ENCODE measurements at regions not wholly inside any gene's neighbourhood (a gene's known extent, or its start where the extent isn't known, plus 50 kb on each side); places are given as distances from the start of the nearest gene placed in this dataset.

GRCh38 chr5:153147891-153148623, 342.4 kb upstream of the GRIA1 start:
- DNase-seq, result no peak

DNA sequence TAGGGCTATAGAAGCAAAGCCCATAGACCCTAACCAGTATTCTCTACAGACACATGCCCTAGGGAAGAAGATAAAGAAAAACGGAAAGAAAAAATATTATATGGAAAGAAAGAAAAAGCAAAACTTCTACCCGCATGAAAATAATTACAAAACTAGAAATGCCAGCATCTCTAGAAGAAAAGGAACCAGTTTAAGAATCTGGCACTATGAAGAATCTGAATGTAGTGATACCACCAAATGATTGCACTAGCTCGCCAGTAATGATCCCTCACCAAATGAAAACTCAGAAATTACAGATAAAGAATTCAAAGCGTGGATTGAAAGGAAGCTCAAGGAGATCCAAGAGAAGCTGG, 341.9 kb upstream of the GRIA1 start:
- no peak for DNase-seq

DNA sequence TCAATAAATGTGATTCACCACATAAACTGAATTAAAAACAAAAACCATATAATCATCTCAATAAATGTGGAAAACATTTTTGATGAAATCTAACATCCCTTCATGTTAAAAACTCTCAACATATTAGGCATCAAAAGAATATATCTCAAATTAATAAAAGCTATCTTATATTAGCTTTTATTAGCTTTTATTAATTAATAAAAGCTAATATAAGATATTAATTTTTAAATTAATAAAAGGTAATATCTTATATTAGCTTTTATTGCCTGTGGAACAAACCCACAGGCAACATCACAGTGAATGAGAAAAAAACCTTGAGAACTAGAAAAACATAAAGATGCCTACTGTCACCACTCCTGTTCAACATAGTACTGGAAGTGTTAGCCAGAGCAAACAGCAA, 338.9 kb upstream of the GRIA1 start:
- no peak for DNase-seq

- DNase-seq, result no peak
These were observed 337.4 kb upstream of the GRIA1 start for GRCh38 chr5:153153086-153153485.

GRCh38 chr5:153157156-153157555, 333.3 kb upstream of the GRIA1 start:
- DNase-seq, result no peak

DNA sequence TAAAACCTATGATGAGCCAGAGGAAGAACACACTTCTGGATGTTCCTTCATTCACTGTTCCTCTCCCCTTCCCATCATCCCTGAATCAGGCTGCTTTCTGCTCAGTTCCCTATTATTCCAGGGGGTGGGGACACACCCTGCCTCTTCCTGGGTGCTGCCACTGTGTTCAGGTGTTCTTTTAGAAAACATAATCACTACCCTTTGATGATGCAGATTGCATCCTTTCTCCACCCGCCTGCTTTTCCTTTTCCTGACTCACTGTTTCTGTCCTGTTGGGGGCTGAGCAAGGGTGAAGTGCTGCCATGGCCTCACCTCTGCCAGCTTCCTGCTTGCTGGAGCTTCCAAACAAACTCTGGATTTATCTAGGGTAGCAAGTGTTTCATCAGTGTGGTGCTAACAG, 331.9 kb upstream of the GRIA1 start:
- no peak for DNase-seq

- no peak for DNase-seq
These were observed 330.9 kb upstream of the GRIA1 start for GRCh38 chr5:153159616-153160015.

GRCh38 chr5:153168241-153168640, 322.2 kb upstream of the GRIA1 start:
- DNase-seq, result no peak

DNA sequence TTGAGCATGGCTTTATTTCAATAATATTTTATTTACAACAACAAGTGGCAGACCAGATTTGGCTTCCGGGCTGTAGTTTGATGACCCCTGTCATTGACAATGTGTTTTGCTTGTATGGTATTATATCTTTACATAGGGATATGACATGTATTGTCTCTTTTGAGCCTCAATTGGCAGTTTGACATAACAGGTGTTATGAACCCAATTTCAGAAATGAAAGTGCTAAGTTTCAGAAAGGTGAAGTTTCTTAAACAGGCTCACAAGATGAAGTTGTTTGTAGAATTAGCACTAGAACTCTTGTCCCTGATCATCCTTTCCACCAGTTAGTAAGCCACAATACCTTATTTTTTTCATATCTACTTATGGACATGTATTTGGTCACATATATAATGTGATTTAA, 303.0 kb upstream of the GRIA1 start:
- no peak for DNase-seq

DNA sequence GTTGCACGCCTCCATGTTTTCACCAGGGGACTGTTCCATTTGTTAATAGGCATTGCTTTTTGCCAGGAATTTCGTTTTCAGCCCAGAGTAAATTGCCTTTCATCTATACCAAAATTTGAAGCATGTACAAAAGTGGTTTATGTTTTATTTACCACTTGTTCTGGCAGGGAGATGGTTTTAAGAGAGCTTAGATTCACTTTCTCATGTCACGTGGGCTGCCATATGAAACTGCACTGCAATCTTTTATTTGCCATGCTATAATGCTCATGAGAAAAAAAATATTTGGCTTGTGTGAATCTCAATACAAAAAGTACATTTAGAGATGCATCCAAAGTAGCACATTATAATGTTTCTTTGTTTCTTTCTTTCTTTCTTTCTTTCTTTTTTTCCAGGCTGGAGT, 284.1 kb upstream of the GRIA1 start:
- DNase-seq, result no peak

GRCh38 chr5:153209016-153209415, 281.5 kb upstream of the GRIA1 start:
- no peak for DNase-seq

- no peak for DNase-seq
These were observed 280.8 kb upstream of the GRIA1 start for GRCh38 chr5:153209687-153210086.

DNA sequence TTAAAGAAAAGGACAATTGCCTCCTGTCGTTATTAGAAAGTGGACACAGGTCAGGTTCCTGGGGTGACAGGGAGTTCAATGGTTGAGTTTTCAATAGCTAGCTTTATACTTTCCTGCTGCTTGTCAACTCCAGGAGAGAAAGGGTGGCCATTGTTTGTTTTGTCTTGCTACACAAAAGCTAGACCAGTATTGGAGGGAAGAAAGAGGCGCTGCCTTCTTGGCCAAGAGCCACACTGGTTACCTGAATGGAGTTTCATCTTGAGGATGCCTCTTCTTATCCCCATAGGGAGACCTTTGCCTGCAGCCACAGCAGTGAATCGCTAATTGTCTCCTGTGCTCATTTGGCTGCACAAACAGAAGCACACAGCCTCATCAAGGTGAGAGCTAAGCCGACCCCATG, 279.4 kb upstream of the GRIA1 start:
- DNase-seq, result no peak

- DNase-seq, result no peak
These were observed 278.0 kb upstream of the GRIA1 start for GRCh38 chr5:153212471-153212870.

- DNase-seq, result no peak
These were observed 267.5 kb upstream of the GRIA1 start for GRCh38 chr5:153222936-153223335.

- DNase-seq, result no peak
These were observed 267.1 kb upstream of the GRIA1 start for GRCh38 chr5:153223376-153223775.

DNA sequence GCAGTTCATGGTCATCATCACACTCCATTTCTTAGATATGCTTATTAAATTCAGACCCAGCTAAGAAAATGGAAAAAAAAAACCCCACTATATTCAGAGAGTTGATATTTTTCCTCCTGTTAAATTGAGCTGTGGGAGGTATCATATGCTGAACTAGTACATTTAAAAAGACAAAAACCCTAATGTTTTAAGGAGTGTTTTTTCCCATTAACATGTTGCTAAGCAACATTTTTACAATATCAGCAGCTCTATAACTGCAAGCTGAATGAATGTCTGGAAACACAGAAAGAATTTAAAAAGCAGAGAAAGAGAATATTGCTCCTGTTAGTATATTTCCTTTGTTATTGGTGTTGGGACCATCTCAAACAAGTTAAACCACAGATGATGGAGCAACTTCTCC, 265.8 kb upstream of the GRIA1 start:
- no peak for DNase-seq

GRCh38 chr5:153233933-153234332, 256.5 kb upstream of the GRIA1 start:
- DNase-seq, result no peak

- DNase-seq, result no peak
These were observed 254.2 kb upstream of the GRIA1 start for GRCh38 chr5:153236319-153236718.

- DNase-seq, result no peak
These were observed 252.7 kb upstream of the GRIA1 start for GRCh38 chr5:153237671-153238332.

DNA sequence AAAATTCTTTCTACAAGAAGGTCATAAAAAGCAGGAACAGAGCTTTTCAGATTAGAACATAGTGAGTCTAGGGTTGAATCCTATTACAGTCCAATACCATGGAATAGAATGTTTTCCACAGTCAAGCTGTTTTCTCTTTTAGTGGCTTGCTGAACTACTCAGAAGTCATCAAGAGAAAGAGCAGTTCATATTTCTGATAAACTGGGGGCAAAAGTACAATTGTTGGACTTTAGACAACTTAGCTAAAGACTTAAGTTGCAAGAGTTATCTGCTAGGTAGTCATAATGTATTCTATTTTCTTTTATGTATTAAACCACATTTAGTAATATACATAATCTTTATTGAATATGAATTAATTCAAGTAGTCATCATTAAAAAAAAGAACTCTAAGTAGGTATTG, 233.1 kb upstream of the GRIA1 start:
- no peak for DNase-seq

GRCh38 chr5:153258469-153258868, 232.0 kb upstream of the GRIA1 start:
- DNase-seq, result no peak

- DNase-seq, result no peak
These were observed 223.0 kb upstream of the GRIA1 start for GRCh38 chr5:153267506-153267905.

DNA sequence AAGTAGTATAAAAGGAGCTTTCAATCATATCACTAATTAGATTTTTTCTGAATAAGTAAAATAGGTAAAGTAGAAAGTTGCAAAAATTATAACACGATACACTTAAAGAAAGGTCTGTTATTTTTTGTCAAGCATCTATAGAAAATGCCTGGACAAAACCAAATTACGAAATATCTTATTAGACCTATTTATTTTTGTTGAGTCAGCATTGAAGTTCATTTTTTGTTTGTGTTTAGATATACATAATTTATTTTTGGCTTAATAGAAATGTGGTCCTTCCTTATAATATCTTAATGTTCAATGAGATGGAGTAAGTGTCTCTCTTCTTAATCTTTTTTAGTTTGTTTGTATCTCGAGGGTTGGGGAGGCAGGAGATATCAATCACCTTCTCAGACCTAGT, 214.8 kb upstream of the GRIA1 start:
- no peak for DNase-seq

DNA sequence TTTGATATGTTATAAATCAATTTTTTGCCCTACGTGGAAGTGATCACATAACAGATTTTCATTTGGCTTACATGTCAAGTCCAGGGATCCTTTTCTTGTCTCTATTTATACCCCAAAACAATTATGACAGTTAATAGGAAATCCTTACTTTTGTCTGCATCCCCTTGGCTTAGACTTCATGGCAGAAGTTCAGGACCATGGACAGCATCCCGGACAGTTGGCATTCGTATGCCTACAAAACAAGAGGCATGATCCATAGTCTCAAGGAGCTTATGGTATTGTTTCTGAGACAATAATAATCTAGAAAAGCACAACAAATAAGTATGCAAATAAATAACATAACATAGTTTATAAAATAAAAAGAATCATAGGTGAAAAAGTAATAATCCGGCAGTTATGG, 214.3 kb upstream of the GRIA1 start:
- DNase-seq, result no peak
